CD4-positive, alpha-beta T cell treated with Interferon alpha-2 for 1 hour (primary cell): ENCODE measurements at regions not wholly inside any gene's neighbourhood (a gene's known extent, or its start where the extent isn't known, plus 50 kb on each side); places are given as distances from the start of the nearest gene placed in this dataset.

Experiments
- DNase-seq, 2 donors: peaks; one replicate each; pipeline ENCODE4 v3.0.0-alpha.2; 2020 to 2022

- DNase-seq: no peak
Observed at GRCh38 chr5:167804512-167805220, 486.8 kb upstream of the WWC1 start.

DNA sequence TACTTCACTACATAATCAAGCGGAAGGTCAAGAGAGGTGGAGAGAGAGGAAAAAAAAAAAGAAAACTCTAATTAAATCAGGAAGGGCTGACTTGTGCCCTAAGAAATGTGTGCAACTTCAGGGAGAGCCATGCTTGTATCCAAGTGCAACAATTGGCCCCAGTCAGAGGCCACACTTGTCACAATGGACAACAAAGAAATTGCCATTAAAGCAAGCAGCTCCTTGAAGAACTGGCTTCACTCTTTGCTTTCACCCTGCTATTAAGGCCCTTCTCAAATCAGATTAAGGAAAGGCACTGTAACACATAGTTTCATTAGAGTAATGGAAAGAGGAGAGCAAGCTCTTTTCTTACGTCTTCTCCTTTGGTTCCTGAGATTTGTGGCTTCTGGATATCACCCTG, 480.9 kb upstream of the WWC1 start:
- DNase-seq: no peak

- DNase-seq: no peak
Observed at GRCh38 chr5:167812871-167813270, 478.6 kb upstream of the WWC1 start.

DNA sequence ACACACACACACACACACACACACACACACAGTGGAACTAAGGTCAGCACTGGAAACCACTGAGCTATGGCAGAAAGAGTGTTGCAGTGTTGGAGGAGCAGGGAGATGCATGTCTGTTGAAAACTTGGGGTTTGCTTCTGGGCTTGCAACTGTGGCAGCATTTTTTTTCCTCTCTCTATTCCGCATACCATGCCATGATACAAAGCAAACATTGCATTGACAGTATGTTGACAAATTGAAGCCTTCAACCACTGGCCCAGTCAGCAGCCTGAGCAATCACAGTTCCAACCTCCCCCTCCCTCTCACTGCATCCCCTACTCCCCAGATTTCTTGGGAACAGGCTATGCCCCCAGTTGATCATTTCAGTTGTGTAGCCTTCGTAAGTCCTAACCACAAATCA, 478.1 kb upstream of the WWC1 start:
- no peak for DNase-seq

GRCh38 chr5:167814040-167814439, 477.4 kb upstream of the WWC1 start:
- DNase-seq: no peak

GRCh38 chr5:167814828-167815227, 476.6 kb upstream of the WWC1 start:
- no peak for DNase-seq

- no peak for DNase-seq
Observed at GRCh38 chr5:167816354-167816753, 475.1 kb upstream of the WWC1 start.

DNA sequence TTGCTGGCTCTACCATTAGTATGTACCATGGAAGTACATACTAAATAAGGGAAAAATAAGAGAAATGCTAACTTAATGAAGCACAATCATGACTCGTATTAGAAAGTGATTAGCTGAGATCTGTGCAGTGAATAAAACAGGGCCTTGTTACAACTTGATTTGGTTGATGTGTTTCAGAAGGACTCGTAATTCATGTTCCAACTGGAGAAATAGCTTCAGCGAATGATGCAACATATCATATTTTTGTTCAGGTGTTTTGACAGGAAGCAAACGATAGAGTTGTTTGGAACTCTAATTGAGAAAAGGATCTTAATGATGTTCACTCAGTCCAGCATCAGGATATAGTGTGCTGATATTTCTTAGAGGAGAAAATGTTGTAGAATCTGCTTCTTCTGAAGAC, 474.6 kb upstream of the WWC1 start:
- DNase-seq: no peak

DNA sequence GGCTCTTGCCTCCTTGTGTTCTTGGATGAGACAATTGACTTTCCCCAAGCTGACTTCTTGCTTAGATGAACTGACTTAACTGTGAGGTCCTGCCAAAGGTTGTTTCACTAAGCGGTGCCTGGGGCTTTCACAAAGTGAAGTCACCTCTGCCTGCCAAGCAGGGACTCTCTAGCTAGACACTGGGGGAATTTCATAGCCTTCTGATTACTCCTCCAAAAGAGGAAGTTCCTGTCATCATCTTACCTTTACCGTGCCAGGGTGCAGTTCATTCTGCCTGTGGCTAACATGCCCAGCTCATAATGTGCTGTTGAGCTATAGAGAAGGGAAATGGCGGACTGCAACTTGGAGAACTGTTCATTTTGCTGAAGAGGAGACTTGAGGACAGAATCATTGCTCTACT, 472.0 kb upstream of the WWC1 start:
- DNase-seq: no peak

- no peak for DNase-seq
Observed at GRCh38 chr5:167820101-167820990, 471.1 kb upstream of the WWC1 start.

- DNase-seq: no peak
Observed at GRCh38 chr5:167821151-167821550, 470.3 kb upstream of the WWC1 start.

DNA sequence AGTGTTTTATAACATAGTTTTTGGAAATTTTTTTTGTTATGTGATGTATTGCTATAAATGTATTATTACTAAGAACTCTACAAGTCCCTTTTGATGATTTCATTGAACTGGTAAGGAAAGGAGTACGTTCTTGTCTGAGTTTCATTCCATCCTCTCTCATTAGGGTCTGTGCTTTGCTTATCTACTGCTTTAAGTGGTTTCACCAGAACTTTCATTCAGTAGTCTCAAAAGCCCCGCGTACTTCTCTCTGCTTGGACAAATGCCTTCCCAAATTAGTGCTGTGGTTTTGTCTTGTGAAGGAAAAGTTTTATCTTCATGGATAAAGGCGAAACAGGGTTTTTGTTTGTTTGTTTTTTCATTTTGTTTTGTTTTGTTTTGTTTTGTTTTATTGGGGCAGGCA, 469.8 kb upstream of the WWC1 start:
- no peak for DNase-seq

DNA sequence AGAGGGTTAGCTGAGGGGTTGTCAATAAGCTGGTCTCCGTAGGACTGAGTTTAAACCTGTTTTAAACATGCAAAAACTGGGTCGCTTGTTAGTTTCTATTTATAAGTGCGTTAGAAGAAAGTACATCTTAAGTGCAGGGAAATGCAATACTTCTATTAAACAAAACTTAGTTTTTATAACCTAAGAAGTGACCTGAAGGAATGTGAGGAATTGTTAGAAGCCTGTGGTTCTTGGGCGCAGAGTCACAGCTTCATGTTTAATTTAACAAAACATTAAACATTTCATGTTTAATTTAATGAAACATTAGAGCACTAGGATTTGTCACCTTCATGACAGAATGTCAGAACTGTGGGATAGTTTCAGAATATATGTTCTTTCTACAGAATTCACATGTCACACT, 469.2 kb upstream of the WWC1 start:
- DNase-seq: no peak

GRCh38 chr5:167823405-167823804, 468.0 kb upstream of the WWC1 start:
- no peak for DNase-seq

DNA sequence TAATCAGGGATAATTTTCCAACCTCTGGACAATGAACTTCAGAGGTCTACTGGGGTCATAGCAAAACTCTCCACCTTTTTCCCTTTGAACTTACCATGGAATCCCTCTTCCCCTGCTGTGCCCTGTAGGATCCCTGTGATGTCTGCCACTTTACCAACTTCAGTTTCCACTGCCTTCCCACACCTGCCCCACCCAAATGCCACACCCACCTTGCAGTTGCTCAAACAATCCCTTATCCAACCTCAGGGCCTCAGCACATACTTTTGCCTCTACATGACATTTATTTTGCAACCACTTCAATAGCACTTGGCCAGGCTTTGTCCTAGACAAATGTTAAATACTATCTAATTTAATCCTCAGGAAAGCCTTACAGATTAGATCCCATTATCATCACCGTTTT, 463.7 kb upstream of the WWC1 start:
- no peak for DNase-seq

DNA sequence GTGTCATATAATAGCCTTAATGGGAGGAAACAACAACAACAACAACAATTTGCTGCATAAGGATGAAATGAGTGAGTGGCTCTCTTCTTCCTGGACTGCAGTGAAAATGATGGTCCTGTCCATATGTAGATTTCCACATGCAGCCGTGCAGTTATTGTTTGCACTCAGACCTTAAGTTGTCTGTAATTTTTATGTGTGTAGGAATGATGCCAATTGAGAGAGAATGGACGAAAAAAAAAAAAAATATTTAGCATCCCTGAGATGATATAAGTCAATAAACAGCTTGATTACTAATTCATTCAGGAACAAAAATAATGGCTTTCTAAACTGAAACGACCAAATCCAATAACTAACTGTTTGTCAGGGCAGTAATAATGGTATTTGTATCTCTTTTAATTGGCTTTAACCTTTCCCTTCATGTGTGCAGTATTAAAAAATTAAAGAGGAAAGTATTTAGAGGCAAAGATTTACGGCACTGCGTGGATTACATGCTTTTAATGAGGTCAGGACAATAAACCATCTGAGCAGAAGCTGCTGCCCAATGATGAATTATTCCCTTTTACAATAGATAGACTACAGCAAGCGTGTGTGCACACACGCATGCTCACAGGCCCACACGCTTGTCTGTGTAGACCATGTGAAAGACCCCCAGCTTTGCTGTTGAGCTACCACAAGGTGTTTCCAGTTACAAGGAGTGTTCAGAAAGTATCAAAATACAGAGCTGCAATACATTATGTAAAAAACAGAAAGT, 459.5 kb upstream of the WWC1 start:
- no peak for DNase-seq

DNA sequence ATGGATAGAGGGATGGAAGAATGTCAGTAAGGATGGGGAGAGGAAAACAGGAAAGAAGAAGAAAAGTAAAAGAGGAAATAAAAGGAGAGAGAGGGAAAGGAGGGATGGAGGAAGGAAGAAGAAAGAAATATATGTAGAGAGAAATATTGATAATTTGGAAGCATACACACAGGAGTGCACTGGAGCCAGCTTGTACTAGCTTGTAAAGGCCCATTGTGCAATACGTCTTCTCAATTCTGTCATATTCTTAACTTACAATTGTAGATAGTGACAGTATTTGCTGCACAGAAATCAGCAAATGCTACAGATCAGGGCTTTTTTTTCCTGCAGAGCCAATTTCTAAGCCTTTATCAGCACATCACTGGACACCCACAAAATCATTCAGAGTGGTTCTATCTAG, 458.8 kb upstream of the WWC1 start:
- DNase-seq: no peak

- no peak for DNase-seq
Observed at GRCh38 chr5:167833456-167833855, 458.0 kb upstream of the WWC1 start.

- no peak for DNase-seq
Observed at GRCh38 chr5:167835146-167835545, 456.3 kb upstream of the WWC1 start.

- DNase-seq: no peak
Observed at GRCh38 chr5:167837127-167837526, 454.3 kb upstream of the WWC1 start.

DNA sequence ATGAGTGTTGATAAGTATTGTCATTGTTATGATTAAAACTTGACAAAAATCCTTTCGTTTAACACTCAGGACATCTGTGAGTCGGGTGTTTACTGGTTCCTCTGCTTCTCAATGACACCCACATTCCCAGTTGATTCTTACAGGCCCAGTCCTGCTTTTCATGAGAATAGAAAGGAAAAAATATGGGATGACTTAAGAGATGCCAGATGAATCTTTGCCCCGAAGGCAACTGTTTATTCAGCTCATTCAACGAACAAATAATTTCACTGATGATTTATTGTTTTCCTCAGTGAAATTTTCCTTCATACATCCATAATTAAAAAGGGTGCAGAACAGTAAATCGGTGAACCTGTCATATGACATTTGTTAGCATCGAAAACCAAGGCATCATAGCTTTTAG, 452.4 kb upstream of the WWC1 start:
- no peak for DNase-seq

- no peak for DNase-seq
Observed at GRCh38 chr5:167840527-167841130, 450.8 kb upstream of the WWC1 start.

- DNase-seq: no peak
Observed at GRCh38 chr5:167843881-167844572, 447.4 kb upstream of the WWC1 start.
